ENCODE measurements at regions not wholly inside any gene's neighbourhood (a gene's known extent, or its start where the extent isn't known, plus 50 kb on each side); places are given as distances from the start of the nearest gene placed in this dataset.

GRCh38 chr5:29113516-29113915 lies 2075.1 kb upstream of the CDH9 start:
- TF ChIP-seq, protein P1, sequence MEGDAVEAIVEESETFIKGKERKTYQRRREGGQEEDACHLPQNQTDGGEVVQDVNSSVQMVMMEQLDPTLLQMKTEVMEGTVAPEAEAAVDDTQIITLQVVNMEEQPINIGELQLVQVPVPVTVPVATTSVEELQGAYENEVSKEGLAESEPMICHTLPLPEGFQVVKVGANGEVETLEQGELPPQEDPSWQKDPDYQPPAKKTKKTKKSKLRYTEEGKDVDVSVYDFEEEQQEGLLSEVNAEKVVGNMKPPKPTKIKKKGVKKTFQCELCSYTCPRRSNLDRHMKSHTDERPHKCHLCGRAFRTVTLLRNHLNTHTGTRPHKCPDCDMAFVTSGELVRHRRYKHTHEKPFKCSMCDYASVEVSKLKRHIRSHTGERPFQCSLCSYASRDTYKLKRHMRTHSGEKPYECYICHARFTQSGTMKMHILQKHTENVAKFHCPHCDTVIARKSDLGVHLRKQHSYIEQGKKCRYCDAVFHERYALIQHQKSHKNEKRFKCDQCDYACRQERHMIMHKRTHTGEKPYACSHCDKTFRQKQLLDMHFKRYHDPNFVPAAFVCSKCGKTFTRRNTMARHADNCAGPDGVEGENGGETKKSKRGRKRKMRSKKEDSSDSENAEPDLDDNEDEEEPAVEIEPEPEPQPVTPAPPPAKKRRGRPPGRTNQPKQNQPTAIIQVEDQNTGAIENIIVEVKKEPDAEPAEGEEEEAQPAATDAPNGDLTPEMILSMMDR (IDR thresholded peaks at IDR 0.05), result no peak
- no peak for TF ChIP-seq POLR2A (IDR thresholded peaks at IDR 0.05)

All from body of pancreas (tissue), 4 donors.